HG02884 (cell line): ENCODE measurements at regions not wholly inside any gene's neighbourhood (a gene's known extent, or its start where the extent isn't known, plus 50 kb on each side); places are given as distances from the start of the nearest gene placed in this dataset.

Source experiments
- ATAC-seq: cut with Tn5 transposase; IDR thresholded peaks from one replicate; pipeline ENCODE4 v1.9.1; 2021; ENCODE audit warnings: mild to moderate bottlenecking, moderate library complexity; ENCODE audit not compliant: unreplicated experiment

- no peak for ATAC-seq
Observed at GRCh38 chr3:24595796-24596195, 101.1 kb upstream of the THRB start.

GRCh38 chr3:24596626-24597025 is 102.0 kb upstream of the THRB start:
- ATAC-seq, result no peak

GRCh38 chr3:24598695-24599470 is 104.2 kb upstream of the THRB start:
- no peak for ATAC-seq

GRCh38 chr3:24601066-24601939 is 106.7 kb upstream of the THRB start:
- ATAC-seq, result no peak

GRCh38 chr3:24604215-24604614 is 109.6 kb upstream of the THRB start:
- ATAC-seq, result no peak

- no peak for ATAC-seq
Observed at GRCh38 chr3:24605511-24606028, 110.9 kb upstream of the THRB start.

GRCh38 chr3:24607281-24607680 is 112.6 kb upstream of the THRB start:
- ATAC-seq, result no peak

GRCh38 chr3:24608701-24609390 is 114.2 kb upstream of the THRB start:
- ATAC-seq, result no peak

GRCh38 chr3:24614359-24614758 is 119.7 kb upstream of the THRB start:
- no peak for ATAC-seq

- ATAC-seq, result no peak
Observed at GRCh38 chr3:24615177-24615576, 120.5 kb upstream of the THRB start.

- ATAC-seq, result no peak
Observed at GRCh38 chr3:24616110-24616829, 121.6 kb upstream of the THRB start.

GRCh38 chr3:24622138-24622537 is 127.5 kb upstream of the THRB start:
- no peak for ATAC-seq

- ATAC-seq, result no peak
Observed at GRCh38 chr3:24622696-24623225, 128.1 kb upstream of the THRB start.

GRCh38 chr3:24623657-24624056 is 129.0 kb upstream of the THRB start:
- no peak for ATAC-seq

GRCh38 chr3:24624938-24625681 is 130.5 kb upstream of the THRB start:
- no peak for ATAC-seq

GRCh38 chr3:24628523-24629258 is 134.0 kb upstream of the THRB start:
- no peak for ATAC-seq

- ATAC-seq, result no peak
Observed at GRCh38 chr3:24631481-24631880, 136.8 kb upstream of the THRB start.

GRCh38 chr3:24639061-24639460 is 144.4 kb upstream of the THRB start:
- ATAC-seq, result no peak
